Stimulated activated CD4-positive, alpha-beta T cell treated with anti-CD3 and anti-CD28 coated beads, Interleukin-1b, Interleukin-23, amount 100 ng/mL, for 24 hours (primary cell): ENCODE measurements at regions not wholly inside any gene's neighbourhood (a gene's known extent, or its start where the extent isn't known, plus 50 kb on each side); places are given as distances from the start of the nearest gene placed in this dataset.

Experiments used
- DNase-seq, 4 experiments: peaks; one replicate each; pipeline ENCODE4 v3.0.0-alpha.2; 2020; ENCODE audit warnings: low read depth in 4 of 4, low spot score in 1 of 4

DNA sequence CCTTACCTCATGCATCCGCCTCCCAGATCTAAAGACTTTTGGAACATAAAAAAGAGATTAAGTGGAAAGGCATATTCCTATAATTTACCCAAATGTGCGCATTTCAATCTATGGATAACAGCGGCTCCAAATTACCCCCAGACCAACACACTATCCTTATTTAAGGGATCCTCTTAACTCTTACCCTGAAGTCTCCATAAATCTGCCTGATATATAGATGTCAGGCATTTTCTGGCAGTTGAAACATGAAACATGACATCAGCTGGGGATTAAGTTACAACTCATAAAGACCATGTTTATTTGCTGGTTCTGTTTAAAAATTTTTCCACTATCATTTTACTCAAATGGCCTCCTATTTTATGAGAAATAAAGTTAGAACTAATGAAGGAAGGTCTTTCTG is 478.5 kb upstream of the SALL1 start:
- DNase-seq, result no peak

DNA sequence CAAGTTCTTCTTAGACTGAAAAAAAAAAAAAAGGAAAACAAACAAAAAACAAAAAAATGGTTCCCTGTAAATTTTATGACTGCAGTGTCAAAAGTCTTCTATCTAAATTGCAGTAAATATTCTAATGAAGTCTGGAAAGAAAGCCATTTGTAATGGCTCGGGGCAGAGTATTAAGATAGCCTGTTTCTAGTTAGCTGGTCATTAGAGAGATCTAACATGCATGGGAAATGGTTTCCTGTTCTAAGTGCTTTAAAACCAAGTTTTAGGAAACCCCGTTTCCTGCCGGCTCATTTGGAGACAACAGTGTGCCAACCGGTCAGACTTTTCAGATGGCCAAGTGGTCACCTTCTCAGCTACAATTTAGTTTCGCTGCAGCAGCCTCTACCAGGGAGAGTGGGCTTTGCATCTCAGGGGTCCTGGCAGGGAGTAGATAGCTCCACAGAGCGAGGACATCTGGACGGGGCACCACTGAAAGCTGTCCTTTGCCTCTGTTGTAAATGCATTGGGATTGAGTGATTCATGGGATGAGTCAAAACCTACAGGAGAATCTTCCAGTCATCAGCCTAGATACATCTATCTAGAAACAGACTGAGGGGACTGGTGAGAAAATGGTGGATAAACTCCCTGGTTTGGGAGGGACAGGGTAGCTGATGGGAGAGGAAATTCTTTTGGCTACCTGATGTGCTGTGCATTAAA is 473.2 kb upstream of the SALL1 start:
- no peak for DNase-seq

DNA sequence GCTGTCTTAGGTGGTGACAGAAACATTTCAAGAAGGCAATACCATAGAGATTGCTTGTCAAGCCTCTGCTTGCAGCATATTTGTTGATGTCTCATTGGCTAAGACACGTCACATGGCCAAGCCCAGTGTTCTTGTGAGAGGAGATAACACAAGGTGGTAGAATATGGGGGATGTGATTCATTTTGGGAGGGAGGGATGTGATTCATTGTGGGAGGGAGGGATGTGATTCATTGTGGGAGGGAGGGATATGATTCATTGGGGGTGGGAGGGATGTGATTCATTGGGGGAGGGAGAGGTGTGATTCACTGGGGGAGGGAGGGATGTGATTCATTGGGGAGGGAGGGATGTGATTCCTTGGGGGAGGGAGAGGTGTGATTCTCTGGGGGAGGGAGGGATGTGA is 470.5 kb upstream of the SALL1 start:
- no peak for DNase-seq

DNA sequence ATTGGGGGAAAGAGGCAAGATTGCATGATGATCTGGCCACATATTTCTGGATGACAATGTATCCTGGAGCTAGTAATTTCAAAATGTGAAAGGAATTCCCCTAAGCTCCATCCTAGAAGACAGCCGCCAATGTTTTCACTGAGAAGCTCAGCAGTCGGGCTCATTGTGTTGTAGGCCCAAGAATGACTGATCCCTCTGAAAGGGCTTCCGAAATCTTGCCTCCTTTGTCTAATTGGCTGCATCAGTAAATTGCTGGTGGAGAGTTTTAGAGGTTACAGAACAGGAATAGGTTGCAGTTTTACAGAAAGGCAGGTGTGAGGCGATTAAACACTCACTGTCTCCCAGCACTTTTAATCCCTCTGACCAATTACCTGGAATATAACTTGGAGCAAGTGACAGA is 464.1 kb upstream of the SALL1 start:
- DNase-seq, result no peak

DNA sequence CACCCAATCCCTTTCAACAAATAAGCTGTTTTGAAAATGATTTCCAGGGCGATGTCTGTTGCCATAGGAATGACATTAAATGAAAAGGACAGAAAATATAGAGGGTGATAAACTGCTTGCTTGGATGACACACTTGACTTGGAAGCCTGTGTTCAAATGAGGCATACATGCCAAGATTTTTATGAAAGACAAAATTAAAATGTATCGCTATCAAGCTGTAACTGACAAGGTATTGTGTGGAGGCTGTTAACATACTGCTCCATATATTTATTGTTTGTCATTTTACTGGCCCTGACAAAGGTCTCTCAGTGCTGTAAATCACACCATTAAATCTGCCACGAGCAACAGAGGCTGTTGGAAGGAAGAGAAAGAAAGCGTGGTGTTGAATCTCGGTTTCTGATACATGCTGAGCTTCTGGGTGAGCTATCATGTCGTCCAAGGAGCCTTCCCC is 456.2 kb upstream of the SALL1 start:
- no peak for DNase-seq

DNA sequence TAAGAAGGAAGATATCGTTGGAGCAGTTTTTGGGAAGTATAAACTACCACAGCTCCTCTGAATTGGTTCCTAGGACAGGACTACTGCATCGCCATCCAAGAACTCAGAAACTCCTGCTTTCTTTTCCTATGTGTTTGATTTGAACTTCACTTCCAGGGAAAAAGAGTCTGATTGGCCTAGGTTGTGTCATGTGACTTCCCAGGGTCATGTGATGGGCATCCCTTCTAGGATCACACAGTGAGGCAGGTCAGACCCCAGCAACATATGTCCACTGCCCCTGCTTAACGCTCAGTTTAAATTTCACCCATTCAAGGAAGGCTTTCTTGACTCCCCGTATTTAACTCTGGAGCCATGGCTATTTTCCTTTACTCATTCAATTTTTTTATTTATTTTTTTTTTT is 445.2 kb upstream of the SALL1 start:
- no peak for DNase-seq

DNA sequence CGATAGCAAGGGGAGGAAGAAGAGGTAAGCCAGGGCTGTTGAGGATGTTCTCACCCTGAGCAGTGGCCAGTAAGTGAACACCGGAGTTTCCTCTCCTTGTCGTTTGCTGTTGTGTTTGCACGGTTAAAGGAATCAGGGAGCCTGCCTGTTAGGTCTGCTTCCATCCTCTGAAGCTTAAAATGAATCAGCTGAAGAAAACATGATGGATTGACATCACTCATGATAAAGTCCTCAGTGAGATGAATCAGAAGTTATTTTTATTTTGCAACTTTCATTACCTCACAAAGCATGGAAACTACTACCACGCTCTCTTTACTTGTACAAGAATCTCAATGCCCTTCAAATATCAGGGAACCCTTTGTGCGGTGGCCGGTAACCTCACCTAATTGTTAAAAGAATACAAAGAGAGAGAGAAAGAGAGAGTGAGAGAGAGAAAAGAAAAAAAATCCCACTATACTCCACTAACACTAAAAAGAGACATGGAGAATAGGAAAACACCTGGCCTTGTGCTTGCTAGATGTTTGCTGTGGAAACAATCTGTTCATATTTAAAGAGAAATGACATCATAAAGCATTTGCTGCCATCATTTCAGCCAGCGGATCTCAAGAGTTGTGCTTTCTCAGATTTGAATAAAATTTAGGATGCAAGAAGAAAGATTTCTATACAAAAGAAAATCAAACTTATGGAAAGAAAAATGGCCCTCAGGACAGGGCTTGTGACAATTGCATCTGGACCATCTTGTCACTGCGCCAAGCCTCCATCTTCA is 441.6 kb upstream of the SALL1 start:
- DNase-seq, result no peak

DNA sequence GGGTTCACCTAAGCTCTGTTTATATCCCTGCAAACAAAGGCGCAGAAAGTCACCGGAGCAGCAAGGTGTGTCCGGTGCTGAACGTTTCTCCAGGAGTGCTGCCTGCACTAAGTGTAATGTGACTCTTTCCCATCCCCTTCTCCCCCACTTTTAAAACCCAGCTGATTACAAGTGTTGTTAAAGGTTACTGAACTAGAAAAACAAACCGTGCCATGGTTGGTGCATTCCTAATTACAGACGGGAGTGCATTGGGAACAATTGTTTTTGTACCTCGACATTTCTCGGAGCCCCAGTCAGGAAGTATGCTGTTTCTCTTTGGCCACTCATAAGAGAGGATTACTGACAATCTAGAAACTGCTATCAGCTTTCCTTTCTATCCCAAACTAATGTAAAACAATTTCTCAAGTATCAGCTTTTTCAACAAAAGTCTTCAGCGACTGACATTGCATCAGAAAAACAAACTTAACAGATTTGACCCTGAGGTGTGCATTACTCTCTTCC is 441.0 kb upstream of the SALL1 start:
- DNase-seq, result no peak

DNA sequence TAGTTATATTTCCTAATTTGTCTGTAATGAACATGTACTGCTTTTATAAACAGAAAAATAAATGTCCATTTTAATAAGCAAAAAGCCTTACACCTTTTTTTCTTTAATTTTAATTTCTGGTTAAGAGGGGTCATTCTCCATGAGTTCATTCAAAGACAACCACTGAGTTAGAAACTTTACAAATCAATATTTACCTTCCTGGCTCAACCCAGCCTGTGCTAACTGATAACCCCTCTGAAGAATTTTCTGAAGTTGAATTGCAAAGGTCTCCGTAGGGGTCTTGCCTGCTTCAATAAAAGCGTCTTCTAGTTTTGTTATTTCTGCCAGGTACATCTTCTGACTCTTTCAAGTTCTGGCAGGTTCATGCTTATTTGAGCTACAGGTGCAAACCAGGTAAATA is 440.4 kb upstream of the SALL1 start:
- DNase-seq, result no peak

DNA sequence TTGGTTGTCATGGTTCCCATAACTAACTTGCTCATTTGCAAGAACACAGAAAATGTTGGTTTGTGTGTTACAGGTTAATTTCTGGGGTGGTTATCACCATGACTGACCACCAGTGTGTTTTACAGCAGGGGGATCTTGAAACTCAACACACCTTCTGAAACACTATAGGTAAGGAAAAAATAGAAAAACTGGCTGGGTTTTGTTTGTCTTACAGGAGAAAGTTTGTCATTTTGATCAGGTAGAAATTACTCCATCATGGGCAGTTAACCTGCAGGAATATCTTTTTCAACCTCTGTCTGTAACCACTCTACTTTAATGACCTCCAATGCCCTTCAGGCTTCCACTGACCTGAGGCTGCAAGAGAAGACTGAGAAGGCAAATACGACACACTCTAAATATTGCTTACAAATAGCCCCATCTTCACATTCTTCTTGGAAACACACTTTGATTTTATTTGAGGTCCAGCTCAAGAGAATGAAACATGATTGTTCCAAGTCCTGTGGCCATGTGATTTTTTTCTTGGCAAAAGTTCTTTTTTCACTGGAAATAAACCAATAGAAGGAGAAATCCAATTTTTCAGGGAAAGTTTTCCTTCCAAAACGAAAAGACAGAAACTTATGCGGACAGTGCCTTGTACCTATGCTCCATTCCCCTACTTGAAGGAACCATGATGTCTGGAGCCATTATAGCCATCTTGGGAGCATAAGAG is 428.7 kb upstream of the SALL1 start:
- DNase-seq, result no peak

DNA sequence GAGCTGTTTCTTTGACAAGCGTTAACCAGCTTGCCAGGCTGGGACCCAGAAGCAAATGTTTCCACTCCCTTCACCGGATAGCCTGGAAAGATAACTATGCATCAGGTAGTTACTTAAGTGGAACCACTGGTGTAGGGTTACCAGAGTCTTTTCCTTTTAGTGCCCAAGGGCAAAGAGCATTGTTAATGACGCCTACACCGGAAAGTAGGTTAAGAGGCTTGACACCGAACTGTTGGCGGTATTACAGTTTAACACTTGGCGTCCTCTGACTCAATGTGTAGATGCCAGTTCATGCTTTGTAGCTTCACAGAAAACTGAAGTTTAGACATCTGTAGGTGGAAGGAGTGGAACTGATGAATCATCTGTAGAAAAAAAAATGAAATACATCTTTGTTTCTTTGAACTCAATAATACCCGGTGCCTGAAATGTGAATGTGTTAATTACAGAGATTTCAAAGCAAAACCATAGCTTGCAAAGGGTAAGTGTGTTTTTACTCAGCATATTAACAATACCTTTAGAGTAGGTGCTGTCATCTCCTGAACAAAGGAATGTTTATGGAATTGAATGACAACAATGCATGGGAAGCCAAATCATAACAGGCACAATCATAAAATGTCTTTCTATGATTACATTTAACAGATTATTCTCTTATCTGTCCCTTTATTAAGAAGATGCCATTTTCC is 426.7 kb upstream of the SALL1 start:
- DNase-seq, result no peak

DNA sequence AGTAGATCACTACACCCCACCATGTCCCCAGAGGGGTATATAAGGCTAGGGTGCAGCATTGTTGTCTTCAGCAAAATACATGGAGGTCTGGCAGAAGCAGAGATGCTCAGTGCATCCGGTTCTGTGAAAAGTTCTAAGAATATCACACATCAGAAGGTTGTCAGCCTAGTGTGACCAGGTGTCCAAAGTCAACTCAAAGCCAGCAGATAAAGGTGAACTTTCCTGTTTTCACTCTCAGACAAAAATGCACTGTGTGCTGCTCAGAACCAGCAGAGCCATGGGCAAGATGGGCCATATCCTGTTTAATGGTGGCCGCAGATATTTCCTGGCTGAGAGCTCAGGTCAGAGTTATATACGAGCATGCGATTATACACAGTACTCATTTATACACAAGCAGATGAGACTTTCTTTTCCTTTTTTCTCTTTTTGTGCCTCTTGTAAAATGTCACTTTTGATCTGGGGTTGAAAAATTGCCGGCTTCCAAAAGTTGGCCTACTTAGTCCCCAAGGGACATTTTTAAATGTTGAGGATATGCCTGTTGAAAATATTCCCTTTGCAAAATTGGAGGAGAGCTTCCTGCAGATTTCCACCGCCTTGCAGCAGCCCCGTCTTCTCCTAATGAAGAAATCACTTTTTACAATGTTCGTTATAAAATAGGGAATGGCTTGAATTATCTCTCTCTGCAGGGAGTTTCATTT is 425.6 kb upstream of the SALL1 start:
- no peak for DNase-seq

DNA sequence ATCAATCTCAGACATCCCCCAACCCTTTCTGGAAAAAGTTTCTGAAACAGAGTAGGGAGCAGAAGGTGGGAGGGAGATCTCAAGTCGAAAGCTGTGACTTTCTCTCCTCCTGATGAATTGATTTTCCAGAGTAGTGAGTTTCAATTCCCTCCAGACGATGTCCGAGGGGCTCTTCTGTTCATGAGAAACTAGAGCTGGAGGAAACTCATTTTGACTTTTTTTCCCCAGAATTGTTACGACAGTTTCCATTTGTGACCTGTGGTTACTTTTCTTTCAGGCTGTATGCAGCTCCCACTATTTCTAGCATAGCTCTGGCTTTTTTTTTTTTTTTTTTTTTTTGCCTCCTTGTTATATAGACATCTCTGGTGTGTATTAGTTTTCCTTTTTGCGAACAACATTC is 422.1 kb upstream of the SALL1 start:
- no peak for DNase-seq

DNA sequence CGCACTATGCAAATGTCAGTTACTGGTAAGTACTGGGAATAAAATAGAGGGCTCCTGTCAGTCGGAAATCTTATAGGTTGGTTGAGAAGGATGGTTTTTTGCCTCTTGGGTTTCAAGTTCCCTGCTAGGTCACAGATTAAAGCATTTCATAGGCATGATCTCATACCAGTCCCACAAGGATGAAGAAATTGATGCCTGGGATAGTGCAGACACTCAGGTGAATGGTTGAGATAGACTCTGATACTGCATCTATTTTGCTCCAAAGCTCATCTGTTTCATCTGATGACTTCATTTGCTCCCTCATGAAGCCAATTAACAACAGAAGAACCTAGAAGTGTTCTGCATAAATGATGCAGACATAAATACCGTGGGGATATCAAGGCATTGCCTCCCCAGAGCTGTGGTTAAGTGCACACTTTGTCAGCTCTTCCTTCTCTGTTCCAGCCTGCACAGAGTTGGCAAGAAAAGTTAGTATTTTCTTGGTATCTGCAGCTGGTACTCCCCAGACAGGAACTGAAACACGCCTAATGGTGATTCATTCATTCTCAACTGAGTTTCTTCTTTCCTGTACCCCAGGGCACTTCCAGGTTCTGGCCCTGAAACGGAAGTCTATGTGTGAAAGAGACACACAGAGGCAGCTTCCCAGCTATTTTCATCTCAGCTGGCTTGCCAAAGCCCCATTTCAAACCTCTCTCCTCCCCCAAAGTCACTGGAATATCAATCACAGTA is 418.3 kb upstream of the SALL1 start:
- no peak for DNase-seq

DNA sequence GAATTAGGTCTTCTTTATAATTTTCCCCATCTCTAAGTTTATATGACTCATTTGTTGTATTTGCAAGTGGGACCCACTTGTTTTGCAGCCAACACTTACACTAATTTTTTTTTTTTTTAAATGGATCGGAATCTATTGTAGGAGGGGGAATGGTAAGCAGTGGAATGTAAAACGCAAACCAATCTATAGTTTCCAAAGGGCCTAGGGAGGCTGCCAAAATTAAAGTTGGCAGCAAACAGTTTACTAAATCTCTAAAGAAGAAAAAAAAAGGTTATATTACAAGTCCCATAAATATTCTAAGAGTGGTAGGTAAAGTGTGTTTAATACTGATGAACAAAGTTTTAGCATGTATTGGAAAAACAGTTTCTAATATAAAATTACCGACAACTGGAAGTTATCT is 416.8 kb upstream of the SALL1 start:
- no peak for DNase-seq

DNA sequence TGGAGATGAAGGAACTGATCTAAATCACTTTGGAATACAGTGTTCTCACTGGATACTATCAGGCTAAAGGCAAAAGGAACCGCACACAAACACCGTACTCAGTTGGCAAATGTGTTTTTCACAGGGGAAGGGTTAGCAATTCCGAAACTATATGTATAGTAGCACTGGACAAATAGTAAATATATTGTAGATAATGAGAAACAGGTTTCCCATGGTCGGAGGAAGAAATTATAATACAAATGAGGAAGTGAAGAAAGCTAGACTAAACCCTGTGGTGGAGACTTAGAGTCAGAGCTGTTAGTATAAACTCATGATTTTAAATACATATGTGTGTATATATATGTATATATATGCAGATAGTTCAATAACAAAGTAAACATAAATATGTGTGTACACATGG is 414.1 kb upstream of the SALL1 start:
- DNase-seq, result no peak

DNA sequence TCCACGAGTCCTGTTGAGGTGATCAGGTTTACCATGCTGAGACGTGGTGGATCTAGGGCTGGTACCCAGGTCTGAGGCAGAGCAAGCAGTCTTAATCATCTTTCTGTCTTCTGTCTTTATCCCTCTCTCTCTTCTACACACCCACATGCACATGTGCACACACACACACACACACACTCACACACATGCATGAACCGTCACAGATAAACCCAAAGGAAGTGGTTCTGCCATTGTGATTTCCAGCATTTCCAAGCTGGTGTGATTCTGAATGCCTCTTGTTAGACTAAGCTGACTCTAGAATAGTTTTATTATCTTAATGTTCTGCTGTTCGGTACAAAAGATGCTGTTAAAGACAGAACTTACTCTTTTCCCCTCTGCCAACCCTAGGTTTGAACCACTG is 411.8 kb upstream of the SALL1 start:
- no peak for DNase-seq

DNA sequence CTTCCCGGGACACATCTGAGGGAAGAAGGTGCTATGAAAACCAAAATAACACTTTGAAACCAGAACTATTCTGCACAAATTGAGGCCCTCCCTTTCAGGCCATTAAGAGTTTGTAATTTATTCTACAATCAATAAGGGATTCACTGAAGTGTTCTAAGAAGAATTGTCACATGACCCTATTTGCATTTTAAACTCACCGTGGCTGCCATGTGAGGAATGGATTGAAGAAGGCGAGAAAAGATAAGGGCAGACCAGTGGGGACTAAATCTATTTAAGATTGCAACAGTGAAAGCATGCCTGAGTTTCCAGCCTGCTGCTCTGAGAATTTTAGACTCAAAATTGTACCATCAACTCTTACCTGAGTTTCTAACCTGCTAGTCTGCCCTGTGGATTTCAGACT is 408.8 kb upstream of the SALL1 start:
- DNase-seq, result no peak

DNA sequence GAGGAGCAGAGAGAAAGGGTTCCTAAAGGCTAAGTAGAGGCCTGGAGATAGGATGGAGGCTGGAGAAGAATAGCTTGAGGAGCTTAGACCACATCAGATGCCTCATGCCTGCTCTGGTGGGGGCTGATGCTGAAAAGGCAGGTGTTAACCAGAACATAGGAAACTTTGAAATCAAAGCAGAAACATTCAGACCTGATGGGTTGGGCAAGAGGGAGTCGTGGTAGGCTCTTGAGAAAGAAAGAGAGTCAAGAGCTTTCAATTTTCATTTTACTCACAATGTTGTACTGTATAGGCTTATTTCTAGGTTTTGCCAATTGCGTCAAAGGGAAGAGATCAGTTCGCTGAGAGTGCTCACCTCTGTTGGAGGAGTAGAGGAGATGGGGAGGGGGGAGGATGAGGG is 406.6 kb upstream of the SALL1 start:
- DNase-seq, result no peak

DNA sequence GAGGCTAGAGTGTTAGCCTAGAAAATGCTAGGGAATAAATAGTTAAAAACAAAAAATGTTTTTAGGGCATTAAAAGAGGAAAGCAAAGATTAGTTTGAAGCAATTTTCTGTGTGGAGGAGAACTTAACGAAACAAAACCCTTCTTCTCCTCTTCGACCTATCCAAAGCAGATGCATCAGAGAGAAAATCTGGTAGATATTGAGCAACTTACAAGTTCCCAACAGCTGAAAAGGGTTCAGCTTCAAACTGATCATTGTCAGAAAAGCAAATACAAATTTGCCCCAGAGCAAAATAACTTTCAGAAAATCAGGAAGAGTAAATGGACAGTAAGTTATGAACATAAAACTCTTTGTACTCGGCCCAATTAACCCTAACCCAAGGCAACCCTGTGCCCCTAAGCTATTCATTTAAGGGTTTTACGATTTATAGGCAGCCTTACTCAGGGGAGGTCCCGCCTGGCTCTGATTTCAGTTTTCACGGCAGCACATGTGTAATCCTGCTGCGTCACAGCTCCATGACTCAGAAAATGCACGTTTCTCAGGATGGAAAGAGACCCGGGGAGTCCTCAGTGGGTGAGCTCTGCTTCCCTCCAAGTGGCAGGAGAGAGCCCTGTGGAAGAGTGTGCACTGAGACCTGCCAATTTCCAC is 405.7 kb upstream of the SALL1 start:
- DNase-seq, result no peak
